Testis (tissue), 2 donors: ENCODE measurements at regions not wholly inside any gene's neighbourhood (a gene's known extent, or its start where the extent isn't known, plus 50 kb on each side); places are given as distances from the start of the nearest gene placed in this dataset.

ENCODE experiments used
- DNase-seq: peaks from one replicate; pipeline ENCODE4 v3.0.0-alpha.2; 2019
- H3K27ac ChIP-seq, 2 donors: fragments of 200-600 bp; sonication (generic); one replicate each; pipeline ENCODE4 v1.5.1; 2019
- H3K27me3 ChIP-seq: fragments of 200-600 bp; sonication (generic); one replicate; pipeline ENCODE4 v1.5.1; 2019
- H3K36me3 ChIP-seq: fragments of 200-600 bp; sonication (generic); one replicate; pipeline ENCODE4 v1.5.1; 2017; ENCODE audit warnings: low read depth; ENCODE audit errors: missing control alignments
- H3K4me1 ChIP-seq: fragments of 200-600 bp; sonication (generic); one replicate; pipeline ENCODE4 v1.5.1; 2019
- H3K4me3 ChIP-seq, 2 donors: fragments of 200-600 bp; sonication (generic); one replicate each; pipeline ENCODE4 v1.5.1; 2017 to 2019
- H3K9me3 ChIP-seq: fragments of 200-600 bp; sonication (generic); one replicate; pipeline ENCODE4 v1.5.1; 2017
- CTCF ChIP-seq, 3 experiments: fragments of 450-650 bp in 2 of 3; fragments of 200-600 bp in 1 of 3; sonication (generic) in 1 of 3; IDR thresholded peaks; one replicate each; pipeline ENCODE4 v1.5.1; 2016 to 2019; ENCODE audit warnings: antibody characterized with exemption in 3 of 3, mild to moderate bottlenecking in 2 of 3, moderate library complexity in 1 of 3
- POLR2A ChIP-seq: fragments of 450-650 bp; IDR thresholded peaks from one replicate; pipeline ENCODE4 v1.6.1; 2017; ENCODE audit warnings: antibody characterized with exemption, mild to moderate bottlenecking, moderate library complexity
- WGBS, 2 donors: methylation state at CpG; one replicate each; pipeline ENCODE4 v1.1.5; 2018; 5-methylcytosine and 5-hydroxymethylcytosine counted together
- intact Hi-C: fragments of 100-400 bp; cut with DNase I; formaldehyde crosslinking; loops from one replicate; pipeline ENCODE4 v1.15.1; 2023; ENCODE audit warnings: low total_unique reads

GRCh38 chr21:28487455-28488070, 505.1 kb downstream of the LTN1 start:
- Histone ChIP-seq H3K4me1 (no peaks in the 10 kb centered on the region), H3K27me3 (no peaks in the 10 kb centered on the region), H3K36me3 (no peaks in the 10 kb centered on the region), H3K4me3 (no peak overlapping the region), H3K9me3 (no peaks in the 10 kb centered on the region), H3K27ac (no peak overlapping the region)
- DNase-seq = no peak
- intact Hi-C loops = no loop called here
- TF ChIP-seq CTCF (IDR thresholded peaks at IDR 0.05) = no peak
- TF ChIP-seq POLR2A = no peak
- WGBS, 2 donors = 83 to 90% methylated on average over 9 of the region's 9 CpGs

- Histone ChIP-seq H3K27ac (no peak overlapping the region), H3K9me3 (no peaks in the 10 kb centered on the region), H3K4me1 (no peaks in the 10 kb centered on the region), H3K27me3 (no peaks in the 10 kb centered on the region), H3K4me3 (no peak overlapping the region), H3K36me3 (no peaks in the 10 kb centered on the region)
- intact Hi-C loops = no loop called here
- no peak for TF ChIP-seq POLR2A
- TF ChIP-seq CTCF (IDR thresholded peaks at IDR 0.05) = no peak
- DNase-seq = no peak
- 91 to 95% methylated on average over 4 of the region's 4 CpGs for WGBS, 2 donors
These were observed 507.2 kb downstream of the LTN1 start for GRCh38 chr21:28485301-28486022.

- Histone ChIP-seq H3K27me3 (no peaks in the 10 kb centered on the region), H3K4me1 (no peaks in the 10 kb centered on the region), H3K4me3 (no peak overlapping the region), H3K27ac (no peak overlapping the region), H3K9me3 (no peaks in the 10 kb centered on the region), H3K36me3 (no peaks in the 10 kb centered on the region)
- intact Hi-C loops = no loop called here
- no peak for TF ChIP-seq CTCF (IDR thresholded peaks at IDR 0.05)
- DNase-seq = no peak
- 64 to 73% methylated on average over 3 of the region's 3 CpGs for WGBS, 2 donors
These were observed 509.2 kb downstream of the LTN1 start for GRCh38 chr21:28483301-28484035.

- no peak overlapping the region for H3K4me3 ChIP-seq
- no peak overlapping the region for H3K27ac ChIP-seq
- TF ChIP-seq POLR2A = no peak
- TF ChIP-seq CTCF (IDR thresholded peaks at IDR 0.05) = no peak
- DNase-seq = no peak
- H3K27me3 ChIP-seq = no peaks in the 10 kb centered on the region
- no peaks in the 10 kb centered on the region for H3K4me1 ChIP-seq
- no peaks in the 10 kb centered on the region for H3K36me3 ChIP-seq
- no peaks in the 10 kb centered on the region for H3K9me3 ChIP-seq
- 95% methylated on average over 4 of the region's 4 CpGs for WGBS, 2 donors
- intact Hi-C loops = no loop called here
These were observed 510.0 kb downstream of the LTN1 start for GRCh38 chr21:28482657-28483056.
